ENCODE measurements at regions not wholly inside any gene's neighbourhood (a gene's known extent, or its start where the extent isn't known, plus 50 kb on each side); places are given as distances from the start of the nearest gene placed in this dataset.

DNA sequence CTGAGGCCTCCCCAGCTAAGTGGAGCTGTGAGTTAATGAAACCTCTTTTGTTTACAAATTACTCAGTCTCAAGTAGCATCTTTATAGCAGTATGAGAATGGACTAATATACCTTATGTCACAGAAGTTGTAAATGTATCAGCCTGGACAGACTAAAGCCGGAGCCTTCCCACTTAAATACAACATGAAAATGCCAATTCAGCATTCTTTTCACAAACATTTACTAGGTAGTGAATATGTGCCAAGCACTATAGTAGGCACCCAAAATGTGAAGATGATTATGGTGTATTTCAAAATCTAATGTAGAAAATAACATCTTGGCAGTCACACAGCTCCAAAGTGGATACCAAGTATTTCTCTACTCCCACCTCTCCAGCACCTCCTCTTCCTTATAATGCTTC is 693.0 kb downstream of the KCNJ2 start:
- H3K9me3 Mint-ChIP-seq = peaks cover 35% of the 10 kb centered on the region
- peaks cover 13% of the 10 kb centered on the region for H3K4me1 Mint-ChIP-seq
- no peak for TF ChIP-seq CTCF (IDR thresholded peaks at IDR 0.05; ENCODE audit: unreplicated experiment)
- no peak for DNase-seq (ENCODE audit: low spot score in 2 of 2, unreplicated experiment in 2 of 2)
- no peak overlapping the region for H3K27ac Mint-ChIP-seq
- peaks cover 9% of the 10 kb centered on the region for H3K36me3 Mint-ChIP-seq
- H3K27me3 Mint-ChIP-seq (ENCODE audit: low read depth) = no peaks in the 10 kb centered on the region
- H3K4me3 Mint-ChIP-seq = no peak overlapping the region

GRCh38 chr17:70863436-70864248 is 694.3 kb downstream of the KCNJ2 start:
- no peak for DNase-seq (ENCODE audit: low spot score in 2 of 2, unreplicated experiment in 2 of 2)
- no peak for TF ChIP-seq CTCF (IDR thresholded peaks at IDR 0.05; ENCODE audit: unreplicated experiment)
- Mint-ChIP-seq H3K27me3 (ENCODE audit: low read depth) (no peaks in the 10 kb centered on the region), H3K4me3 (no peak overlapping the region), H3K27ac (no peak overlapping the region), H3K9me3 (peaks cover 35% of the 10 kb centered on the region), H3K4me1 (peaks cover 8% of the 10 kb centered on the region), H3K36me3 (peaks cover 9% of the 10 kb centered on the region)

DNA sequence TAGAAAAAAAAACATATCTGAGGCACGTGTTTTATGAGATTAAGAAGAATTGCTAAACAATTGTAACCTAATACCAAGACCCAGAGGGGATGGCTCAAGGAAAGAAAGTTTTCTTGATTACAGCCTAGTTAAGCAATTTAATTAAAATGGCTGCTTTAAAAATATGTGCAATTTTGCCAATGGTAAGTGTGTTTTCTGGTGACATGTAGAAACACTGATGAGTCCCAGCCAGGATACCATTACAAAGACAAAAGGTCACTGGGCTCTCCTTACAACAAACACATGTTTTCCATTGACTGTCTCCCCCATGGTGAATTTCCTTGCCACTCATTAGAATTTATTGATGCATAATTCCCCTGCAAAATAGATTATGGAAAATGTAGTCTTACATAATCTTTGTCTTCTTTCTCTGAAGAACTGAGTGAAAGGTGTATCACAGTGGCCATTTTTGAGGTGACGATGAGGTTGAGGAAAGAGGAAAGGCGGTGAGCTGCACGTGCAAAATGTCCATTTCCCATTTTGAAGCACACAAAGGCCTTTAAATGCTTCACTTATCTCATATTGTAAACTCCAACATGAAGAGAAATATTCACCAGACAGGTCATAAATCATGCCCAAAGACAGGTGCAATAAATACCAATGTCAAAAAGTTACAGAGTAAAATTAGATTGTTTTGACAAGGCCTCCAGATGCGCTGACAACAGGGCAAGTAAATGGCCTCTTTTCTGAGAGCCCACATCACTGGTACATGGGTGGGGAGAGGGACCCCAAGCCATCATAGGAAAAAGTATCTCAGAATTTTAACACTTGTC is 696.9 kb downstream of the KCNJ2 start:
- TF ChIP-seq CTCF (IDR thresholded peaks at IDR 0.05; ENCODE audit: unreplicated experiment) = no peak
- peaks cover 9% of the 10 kb centered on the region for H3K36me3 Mint-ChIP-seq
- no peak overlapping the region for H3K4me3 Mint-ChIP-seq
- peaks cover 23% of the 10 kb centered on the region for H3K9me3 Mint-ChIP-seq
- H3K27ac Mint-ChIP-seq = no peak overlapping the region
- no peaks in the 10 kb centered on the region for H3K27me3 Mint-ChIP-seq (ENCODE audit: low read depth)
- no peak for DNase-seq (ENCODE audit: low spot score in 2 of 2, unreplicated experiment in 2 of 2)
- peaks cover 13% of the 10 kb centered on the region for H3K4me1 Mint-ChIP-seq

GRCh38 chr17:70868149-70868548 is 698.8 kb downstream of the KCNJ2 start:
- DNase-seq (ENCODE audit: low spot score in 2 of 2, unreplicated experiment in 2 of 2) = no peak
- peaks cover 19% of the 10 kb centered on the region for H3K4me1 Mint-ChIP-seq
- peaks cover 11% of the 10 kb centered on the region for H3K9me3 Mint-ChIP-seq
- H3K36me3 Mint-ChIP-seq = peaks cover 7% of the 10 kb centered on the region
- no peak overlapping the region for H3K4me3 Mint-ChIP-seq
- H3K27me3 Mint-ChIP-seq (ENCODE audit: low read depth) = no peaks in the 10 kb centered on the region
- TF ChIP-seq CTCF (IDR thresholded peaks at IDR 0.05; ENCODE audit: unreplicated experiment) = no peak
- no peak overlapping the region for H3K27ac Mint-ChIP-seq

- H3K27ac Mint-ChIP-seq = no peak overlapping the region
- no peak overlapping the region for H3K4me3 Mint-ChIP-seq
- no peak for DNase-seq (ENCODE audit: low spot score in 2 of 2, unreplicated experiment in 2 of 2)
- H3K27me3 Mint-ChIP-seq (ENCODE audit: low read depth) = no peaks in the 10 kb centered on the region
- peaks cover 19% of the 10 kb centered on the region for H3K4me1 Mint-ChIP-seq
- H3K36me3 Mint-ChIP-seq = peaks cover under 1% of the 10 kb centered on the region
- H3K9me3 Mint-ChIP-seq = peaks cover 1% of the 10 kb centered on the region
- TF ChIP-seq CTCF (IDR thresholded peaks at IDR 0.05; ENCODE audit: unreplicated experiment) = no peak
These were observed 700.2 kb downstream of the KCNJ2 start for GRCh38 chr17:70869402-70870085.
